Mesendoderm (in vitro differentiated cells): ENCODE measurements at regions not wholly inside any gene's neighbourhood (a gene's known extent, or its start where the extent isn't known, plus 50 kb on each side); places are given as distances from the start of the nearest gene placed in this dataset.
"Not testable (repeated sequence)": the region's sequence is repeated elsewhere in the genome, so short reads cannot be mapped to it uniquely, and the experiment has no call there.

Experiments
- DNase-seq: peaks from one replicate; pipeline ENCODE4 v3.0.0; 2013
- H2AK5ac ChIP-seq: 2 replicates; pipeline ENCODE4 v1.6.1; 2013; ENCODE audit warnings: low read length, inconsistent platforms
- H2BK120ac ChIP-seq: 2 replicates; pipeline ENCODE4 v1.6.1; 2013; ENCODE audit warnings: low read depth, mild to moderate bottlenecking, low read length, moderate library complexity, mixed read lengths
- H2BK15ac ChIP-seq: replicated peaks from 2 replicates; pipeline ENCODE4 v1.6.1; 2013; ENCODE audit warnings: low read depth, mild to moderate bottlenecking, moderate library complexity
- H2BK5ac ChIP-seq: 2 replicates; pipeline ENCODE4 v1.6.1; 2013; ENCODE audit warnings: low read length, inconsistent platforms
- H3K18ac ChIP-seq: 2 replicates; pipeline ENCODE4 v1.6.1; 2013; ENCODE audit warnings: mild to moderate bottlenecking, low read length, mixed read lengths
- H3K23ac ChIP-seq: one replicate; pipeline ENCODE4 v1.6.1; 2013; ENCODE audit warnings: low read length
- H3K27ac ChIP-seq: 2 replicates; pipeline ENCODE4 v1.5.1; 2013; ENCODE audit warnings: low read depth, mild to moderate bottlenecking, inconsistent platforms, low read length, moderate library complexity
- H3K27me3 ChIP-seq: 2 replicates; pipeline ENCODE4 v1.6.1; 2013; ENCODE audit warnings: low read length, control low read depth, mild to moderate bottlenecking, inconsistent platforms; ENCODE audit not compliant: insufficient read depth, poor library complexity
- H3K36me3 ChIP-seq: 2 replicates; pipeline ENCODE4 v1.6.1; 2013; ENCODE audit warnings: low read length, inconsistent platforms; ENCODE audit not compliant: control insufficient read depth, insufficient read depth
- H3K4ac ChIP-seq: one replicate; pipeline ENCODE4 v1.6.1; 2013; ENCODE audit warnings: low read depth, mild to moderate bottlenecking, low read length, moderate library complexity
- H3K4me1 ChIP-seq: 2 replicates; pipeline ENCODE4 v1.6.1; 2013; ENCODE audit warnings: low read depth, low read length, inconsistent platforms; ENCODE audit not compliant: control insufficient read depth
- H3K4me2 ChIP-seq: 2 replicates; pipeline ENCODE4 v1.6.1; 2013; ENCODE audit warnings: low read length
- H3K4me3 ChIP-seq: 2 replicates; pipeline ENCODE4 v1.5.1; 2013; ENCODE audit warnings: mild to moderate bottlenecking, low read length
- H3K56ac ChIP-seq: one replicate; pipeline ENCODE4 v1.6.1; 2013; ENCODE audit warnings: low read length
- H3K79me1 ChIP-seq: 2 replicates; pipeline ENCODE4 v1.6.1; 2013; ENCODE audit warnings: low read length, inconsistent platforms
- H3K79me2 ChIP-seq: 2 replicates; pipeline ENCODE4 v1.6.1; 2013; ENCODE audit warnings: mild to moderate bottlenecking, low read length; ENCODE audit not compliant: control insufficient read depth, insufficient read depth
- H3K9ac ChIP-seq: 2 replicates; pipeline ENCODE4 v1.6.1; 2013; ENCODE audit warnings: low read length, inconsistent platforms
- H4K5ac ChIP-seq: one replicate; pipeline ENCODE4 v1.6.1; 2013; ENCODE audit warnings: low read length
- H4K8ac ChIP-seq: one replicate; pipeline ENCODE4 v1.6.1; 2013; ENCODE audit warnings: low read depth, mild to moderate bottlenecking, control low read depth, low read length, moderate library complexity
- WGBS: extraction: QIAGEN DNeasy Blood & Tissue Kit; methylation state at CpG from one replicate; pipeline ENCODE4 v1.1.7; 2013; ENCODE audit warnings: low lambda C conversion rate, missing lambda C conversion rate; ENCODE audit not compliant: insufficient coverage; ENCODE audit errors: extremely low coverage; 5-methylcytosine and 5-hydroxymethylcytosine counted together

GRCh38 chr12:124160097-124160756 is 134.7 kb upstream of the RFLNA start:
- Histone ChIP-seq H3K79me2 (no peaks in the 10 kb centered on the region), H3K36me3 (no peaks in the 10 kb centered on the region), H2BK5ac (no peak overlapping the region), H2AK5ac (no peak overlapping the region), H3K23ac (no peak overlapping the region), H4K5ac (no peak overlapping the region), H3K27ac (no peak overlapping the region), H4K8ac (no peak overlapping the region), H3K27me3 (no peaks in the 10 kb centered on the region), H3K56ac (no peak overlapping the region), H3K79me1 (no peaks in the 10 kb centered on the region), H3K4me2 (no peak overlapping the region), H3K18ac (peak overlapping the region; percentile 54), H3K4ac (no peak overlapping the region), H3K4me1 (no peaks in the 10 kb centered on the region), H3K4me3 (no peak overlapping the region), H2BK15ac (no peak overlapping the region), H3K9ac (no peak overlapping the region), H2BK120ac (no peak overlapping the region)
- no peak for DNase-seq
- WGBS: no CpG with 5 or more reads among the region's 11 CpGs

DNA sequence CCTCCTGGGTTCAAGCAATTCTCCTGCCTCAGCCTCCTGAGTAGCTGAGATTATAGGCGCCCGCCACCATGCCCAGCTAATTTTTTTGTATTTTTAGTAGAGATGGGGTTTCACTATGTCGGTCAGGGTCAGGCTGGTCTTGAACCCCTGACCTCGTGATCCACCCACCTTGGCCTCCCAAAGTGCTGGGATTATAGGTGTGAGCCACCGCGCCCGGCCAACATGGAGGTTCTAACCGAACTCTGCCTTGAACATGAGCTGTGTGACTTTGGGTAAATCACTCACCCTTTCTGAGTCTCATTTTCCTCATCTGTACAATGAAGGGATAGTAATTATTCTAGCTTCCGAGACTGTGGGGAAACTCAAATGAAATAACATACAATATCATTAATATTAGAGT is 133.5 kb upstream of the RFLNA start:
- H3K56ac ChIP-seq, H4K8ac ChIP-seq, H2BK120ac ChIP-seq, H3K27me3 ChIP-seq, H3K4me2 ChIP-seq, H2BK5ac ChIP-seq, H4K5ac ChIP-seq, H3K4me1 ChIP-seq, H3K4ac ChIP-seq, H2AK5ac ChIP-seq, DNase-seq, H3K4me3 ChIP-seq, H3K18ac ChIP-seq, H3K79me1 ChIP-seq, H2BK15ac ChIP-seq, H3K23ac ChIP-seq, H3K79me2 ChIP-seq, H3K9ac ChIP-seq, H3K27ac ChIP-seq, H3K36me3 ChIP-seq: not testable (repeated sequence)
- WGBS: no CpG with 5 or more reads among the region's 9 CpGs

GRCh38 chr12:124162151-124163110 is 132.5 kb upstream of the RFLNA start:
- Histone ChIP-seq H3K4ac (no peak overlapping the region), H2BK5ac (no peak overlapping the region), H3K56ac (no peak overlapping the region), H3K9ac (no peak overlapping the region), H3K27me3 (no peaks in the 10 kb centered on the region), H4K8ac (no peak overlapping the region), H2BK15ac (no peak overlapping the region), H3K79me2 (no peaks in the 10 kb centered on the region), H3K36me3 (no peaks in the 10 kb centered on the region), H3K18ac (no peak overlapping the region), H2AK5ac (no peak overlapping the region), H3K4me1 (no peaks in the 10 kb centered on the region), H3K27ac (no peak overlapping the region), H3K79me1 (no peaks in the 10 kb centered on the region), H3K23ac (no peak overlapping the region), H2BK120ac (no peak overlapping the region), H4K5ac (no peak overlapping the region), H3K4me3 (no peak overlapping the region), H3K4me2 (no peak overlapping the region)
- no CpG with 5 or more reads among the region's 6 CpGs for WGBS
- DNase-seq: peak; percentile 48

- no peak for DNase-seq
- Histone ChIP-seq H3K27ac (no peak overlapping the region), H2BK5ac (no peak overlapping the region), H4K5ac (no peak overlapping the region), H3K18ac (no peak overlapping the region), H2AK5ac (no peak overlapping the region), H3K4ac (no peak overlapping the region), H3K9ac (no peak overlapping the region), H3K79me2 (no peaks in the 10 kb centered on the region), H3K4me1 (no peaks in the 10 kb centered on the region), H3K79me1 (no peaks in the 10 kb centered on the region), H4K8ac (no peak overlapping the region), H3K4me3 (no peak overlapping the region), H2BK120ac (no peak overlapping the region), H3K27me3 (no peaks in the 10 kb centered on the region), H3K23ac (no peak overlapping the region), H3K56ac (no peak overlapping the region), H3K36me3 (no peaks in the 10 kb centered on the region), H3K4me2 (no peak overlapping the region), H2BK15ac (no peak overlapping the region)
- WGBS: no CpG with 5 or more reads among the region's 2 CpGs
These were observed 129.2 kb upstream of the RFLNA start for GRCh38 chr12:124165695-124166094.

DNA sequence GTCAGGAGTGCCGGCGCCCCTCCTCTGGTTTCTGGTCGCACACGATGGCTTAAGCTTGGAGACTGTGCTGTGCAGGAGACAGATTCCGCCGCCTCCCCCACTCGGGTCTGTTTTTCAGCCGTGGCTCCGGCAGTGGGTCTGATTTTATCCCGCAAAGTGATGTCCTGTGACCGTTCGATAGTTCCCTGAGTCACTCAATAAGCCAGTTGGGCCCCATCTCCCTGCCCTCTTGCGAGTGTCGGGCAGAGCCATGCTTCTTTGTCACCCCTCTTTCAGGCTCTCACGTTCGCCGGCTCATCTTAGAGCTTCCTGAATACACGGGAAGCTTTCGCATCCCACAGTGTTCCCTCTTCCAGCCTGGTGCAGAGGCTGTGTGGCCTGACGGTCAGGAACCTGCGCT is 127.8 kb upstream of the RFLNA start:
- no peak overlapping the region for H3K4ac ChIP-seq
- no peak overlapping the region for H4K8ac ChIP-seq
- no peak overlapping the region for H3K18ac ChIP-seq
- H3K4me3 ChIP-seq: no peak overlapping the region
- H3K23ac ChIP-seq: no peak overlapping the region
- H3K9ac ChIP-seq: no peak overlapping the region
- no peaks in the 10 kb centered on the region for H3K79me2 ChIP-seq
- H3K36me3 ChIP-seq: no peaks in the 10 kb centered on the region
- H3K79me1 ChIP-seq: no peaks in the 10 kb centered on the region
- no peak overlapping the region for H3K4me2 ChIP-seq
- H2BK5ac ChIP-seq: no peak overlapping the region
- no peak overlapping the region for H2AK5ac ChIP-seq
- H3K4me1 ChIP-seq: no peaks in the 10 kb centered on the region
- DNase-seq: no peak
- H3K27ac ChIP-seq: no peak overlapping the region
- no CpG with 5 or more reads among the region's 21 CpGs for WGBS
- no peaks in the 10 kb centered on the region for H3K27me3 ChIP-seq
- H2BK120ac ChIP-seq: no peak overlapping the region
- no peak overlapping the region for H4K5ac ChIP-seq
- H3K56ac ChIP-seq: no peak overlapping the region
- no peak overlapping the region for H2BK15ac ChIP-seq
